Ishikawa (cell line): ENCODE measurements at regions not wholly inside any gene's neighbourhood (a gene's known extent, or its start where the extent isn't known, plus 50 kb on each side); places are given as distances from the start of the nearest gene placed in this dataset.

Source experiments
- CEBPB ChIP-seq: IDR thresholded peaks from 2 replicates; pipeline ENCODE4 v1.6.1; 2012
- CREB1 ChIP-seq: IDR thresholded peaks from 2 replicates; pipeline ENCODE4 v1.6.1; 2012; ENCODE audit warnings: low read depth
- EP300 ChIP-seq: IDR thresholded peaks from 2 replicates; pipeline ENCODE4 v1.6.1; 2012; ENCODE audit warnings: borderline replicate concordance
- FOXM1 ChIP-seq: IDR thresholded peaks from 2 replicates; pipeline ENCODE4 v1.6.1; 2012; ENCODE audit warnings: low read depth, borderline replicate concordance
- NFIC ChIP-seq: IDR thresholded peaks from 2 replicates; pipeline ENCODE4 v1.6.1; 2012
- RAD21 ChIP-seq: IDR thresholded peaks from 2 replicates; pipeline ENCODE4 v1.6.1; 2012; ENCODE audit warnings: low read depth
- REST ChIP-seq: IDR thresholded peaks from 2 replicates; pipeline ENCODE4 v1.6.1; 2012; ENCODE audit warnings: low read depth, mild to moderate bottlenecking
- TAF1 ChIP-seq: IDR thresholded peaks from 2 replicates; pipeline ENCODE4 v1.6.1; 2012; ENCODE audit warnings: low read depth, mild to moderate bottlenecking
- TEAD4 ChIP-seq: IDR thresholded peaks from 2 replicates; pipeline ENCODE4 v1.6.1; 2012
- USF1 ChIP-seq: IDR thresholded peaks from 2 replicates; pipeline ENCODE4 v1.6.1; 2012
- ZBTB7A ChIP-seq: IDR thresholded peaks from 2 replicates; pipeline ENCODE4 v1.6.1; 2012; ENCODE audit warnings: low read depth
- TF ChIP-seq, protein P1 (sequence below): IDR thresholded peaks from 2 replicates; pipeline ENCODE4 v1.6.1; 2012

GRCh38 chr5:155082401-155082800 is 68.8 kb downstream of the KIF4B start:
- TF ChIP-seq CREB1 (no peak), REST (no peak), RAD21 (no peak), FOXM1 (no peak), TEAD4 (no peak), USF1 (no peak), CEBPB (no peak), ZBTB7A (no peak), EP300 (no peak), TAF1 (no peak), NFIC (no peak)
- TF ChIP-seq, protein P1, sequence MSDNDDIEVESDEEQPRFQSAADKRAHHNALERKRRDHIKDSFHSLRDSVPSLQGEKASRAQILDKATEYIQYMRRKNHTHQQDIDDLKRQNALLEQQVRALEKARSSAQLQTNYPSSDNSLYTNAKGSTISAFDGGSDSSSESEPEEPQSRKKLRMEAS: no peak
